NCI-H82 (cell line): ENCODE measurements at regions not wholly inside any gene's neighbourhood (a gene's known extent, or its start where the extent isn't known, plus 50 kb on each side); places are given as distances from the start of the nearest gene placed in this dataset.
"Not testable (repeated sequence)": the region's sequence is repeated elsewhere in the genome, so short reads cannot be mapped to it uniquely, and the experiment has no call there.

Experiments
- DNase-seq: peaks from one replicate; lab custom pipeline; 2025; lab: John Stamatoyannopoulos, UW

DNA sequence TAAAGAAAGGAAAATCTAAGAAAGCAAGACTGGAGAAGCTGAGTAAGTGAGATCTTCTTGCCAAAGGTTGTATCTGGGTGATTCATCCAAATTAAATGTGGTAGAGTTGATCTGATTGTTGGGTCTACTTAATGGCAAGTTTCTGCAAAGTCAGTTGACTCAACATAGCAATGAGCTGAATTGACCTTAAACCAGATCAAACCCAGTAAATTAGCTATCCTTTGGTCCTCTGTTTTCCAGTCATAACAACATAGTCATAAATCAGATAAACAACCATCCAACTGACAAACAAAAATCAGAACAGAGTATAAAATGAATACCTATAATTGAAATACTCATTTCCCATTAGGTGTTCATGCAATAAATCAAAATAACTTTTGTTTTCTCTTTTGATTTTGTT, 142.6 kb upstream of the CFAP20DC start:
- no peak for DNase-seq

DNA sequence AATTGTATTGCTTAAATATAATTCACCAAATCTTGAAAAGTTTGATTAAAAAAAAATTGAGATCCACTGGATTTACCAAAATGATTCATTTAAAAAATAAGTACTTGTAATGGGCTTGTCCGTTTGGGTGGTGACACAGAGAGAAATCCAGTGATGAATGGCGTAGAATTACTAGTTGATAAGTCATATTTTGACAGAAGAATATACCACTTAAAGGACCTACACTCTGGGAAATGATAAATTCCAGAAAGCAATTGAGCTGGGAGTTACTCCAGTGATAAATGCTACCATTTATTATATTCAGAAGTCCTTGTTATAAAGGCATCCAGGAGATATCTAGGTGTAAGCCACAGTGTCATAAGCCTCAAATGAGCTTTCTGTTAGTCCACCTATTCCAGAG, 141.8 kb upstream of the CFAP20DC start:
- DNase-seq = no peak

DNA sequence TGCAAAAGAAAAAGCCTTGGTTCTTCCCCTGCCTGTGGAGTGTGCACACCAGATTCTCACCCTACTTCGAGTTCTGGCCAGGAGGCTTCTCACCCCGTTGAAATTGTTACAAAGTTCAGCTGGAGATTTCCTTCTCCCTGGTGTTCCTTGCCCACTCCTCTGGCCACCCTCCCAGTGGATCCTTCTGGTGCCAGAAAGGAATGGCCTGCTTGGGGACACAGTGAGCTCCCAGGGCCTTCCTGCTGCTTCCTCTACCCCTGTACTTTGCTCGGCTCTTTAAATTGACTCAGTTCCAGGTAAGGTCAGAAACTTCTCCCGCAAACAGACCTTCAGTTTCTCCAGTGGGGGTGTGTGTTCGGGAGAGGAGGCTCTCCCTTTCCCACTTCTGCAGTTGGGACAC, 140.1 kb upstream of the CFAP20DC start:
- DNase-seq = no peak

DNA sequence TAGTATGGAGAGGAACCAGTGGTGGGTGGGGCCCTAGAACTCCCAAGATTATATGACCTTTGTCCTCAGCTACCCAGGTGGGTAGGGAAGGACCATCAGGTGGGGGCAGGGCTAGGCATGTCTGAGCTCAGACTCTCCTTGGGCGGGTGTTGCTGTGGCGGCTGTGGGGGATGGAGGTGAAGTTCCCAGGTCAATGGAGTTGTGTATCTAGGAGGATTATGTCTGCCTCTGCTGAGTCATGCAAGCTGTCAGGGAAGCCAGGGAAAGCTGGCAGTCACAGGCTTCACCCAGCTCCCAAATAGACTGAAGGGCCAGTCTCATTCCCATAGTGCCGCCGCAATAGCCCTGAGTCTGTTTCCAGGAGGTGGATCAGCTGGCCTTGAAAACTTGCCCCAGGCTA, 139.7 kb upstream of the CFAP20DC start:
- DNase-seq = peak; percentile 79

DNA sequence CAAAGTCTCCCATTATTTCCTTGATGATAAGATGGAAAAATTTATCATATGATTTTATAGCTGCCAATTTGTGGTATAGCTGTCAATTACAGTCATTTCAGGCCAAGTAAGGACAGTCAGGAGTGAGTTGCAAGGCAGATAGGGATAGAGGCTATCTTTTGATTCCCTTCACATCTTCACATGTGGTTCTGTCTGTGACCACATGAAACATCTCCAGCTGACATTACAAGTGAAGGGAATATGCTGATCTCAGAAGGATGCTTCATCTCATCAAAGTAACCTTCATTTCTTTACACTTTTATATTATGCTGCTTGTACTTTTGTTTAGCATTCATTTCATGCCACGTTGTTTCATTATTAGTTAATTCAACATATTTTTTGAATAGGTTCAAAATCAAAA, 136.9 kb upstream of the CFAP20DC start:
- DNase-seq = no peak

DNA sequence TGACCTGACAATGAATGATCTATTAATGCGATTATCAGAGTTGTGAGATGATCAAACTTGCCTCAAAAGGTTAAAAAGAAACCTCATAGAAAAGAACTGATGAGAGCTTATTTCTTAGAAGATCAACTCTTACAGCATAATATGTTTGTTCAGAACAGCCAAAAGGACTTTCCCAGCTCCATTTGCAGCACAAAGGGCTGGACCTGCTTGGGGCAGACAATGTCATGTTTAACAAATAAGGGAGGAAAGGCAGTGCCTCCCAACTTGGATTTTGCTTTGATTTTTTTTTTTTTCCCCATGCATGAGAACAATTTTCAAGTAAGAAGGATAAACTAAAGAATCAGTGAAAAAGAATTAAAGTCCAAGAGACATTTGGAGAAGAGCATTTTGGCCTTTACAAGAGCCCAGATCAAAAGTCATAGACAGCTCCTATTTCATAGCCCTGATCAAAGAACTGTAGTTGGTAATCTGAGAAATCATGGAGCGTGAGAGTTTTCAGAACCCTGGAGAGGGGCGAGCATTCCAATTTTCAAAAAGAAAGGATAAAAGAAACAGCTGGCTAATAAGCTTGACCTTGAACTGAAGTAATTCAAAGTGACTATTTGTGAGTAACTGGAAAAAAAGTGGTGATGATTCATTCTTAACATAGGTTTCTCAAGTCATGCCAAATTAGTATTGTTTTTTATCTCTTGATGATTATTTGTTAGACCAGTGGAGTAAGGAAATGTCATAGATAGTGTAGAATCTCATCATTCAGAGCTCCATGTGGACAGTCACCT, 136.0 kb upstream of the CFAP20DC start:
- no peak for DNase-seq

DNA sequence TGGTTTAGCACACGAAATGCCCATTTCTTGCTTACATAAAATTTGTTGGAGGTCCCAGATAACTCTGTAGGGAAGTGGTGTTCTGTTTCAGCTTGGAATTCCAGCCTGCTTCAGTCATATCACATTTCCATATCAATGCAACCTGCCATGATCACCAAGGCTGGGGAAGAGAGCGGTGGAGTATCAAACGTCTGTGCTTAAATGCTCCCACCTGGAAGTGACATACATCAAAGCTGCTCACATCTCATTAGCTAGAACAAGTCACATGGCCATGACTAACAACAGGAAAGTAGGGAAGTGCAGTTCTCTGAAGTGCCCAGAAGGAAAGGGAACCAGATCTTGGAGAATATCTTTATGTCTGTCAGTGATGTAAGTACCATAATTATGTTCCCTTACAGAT, 130.2 kb upstream of the CFAP20DC start:
- no peak for DNase-seq

DNA sequence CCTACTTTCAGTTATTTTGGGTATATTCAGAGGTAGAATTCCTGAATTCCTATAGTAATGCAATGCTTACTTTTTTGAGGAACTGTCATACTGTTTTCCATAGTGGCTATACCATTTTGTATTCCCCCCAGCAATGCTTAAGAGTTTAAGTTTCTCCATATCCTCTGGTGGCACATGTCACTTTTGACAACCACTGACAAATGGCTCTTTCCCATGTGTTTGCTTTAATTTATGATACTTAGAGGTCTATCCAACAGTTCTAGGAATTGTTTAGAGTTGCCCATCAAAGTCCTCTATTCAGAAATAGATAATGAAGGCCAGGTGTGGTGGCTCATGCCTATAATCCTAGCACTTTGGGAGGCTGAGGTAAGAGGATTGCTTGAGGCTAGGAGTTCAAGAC, 128.9 kb upstream of the CFAP20DC start:
- no peak for DNase-seq

DNA sequence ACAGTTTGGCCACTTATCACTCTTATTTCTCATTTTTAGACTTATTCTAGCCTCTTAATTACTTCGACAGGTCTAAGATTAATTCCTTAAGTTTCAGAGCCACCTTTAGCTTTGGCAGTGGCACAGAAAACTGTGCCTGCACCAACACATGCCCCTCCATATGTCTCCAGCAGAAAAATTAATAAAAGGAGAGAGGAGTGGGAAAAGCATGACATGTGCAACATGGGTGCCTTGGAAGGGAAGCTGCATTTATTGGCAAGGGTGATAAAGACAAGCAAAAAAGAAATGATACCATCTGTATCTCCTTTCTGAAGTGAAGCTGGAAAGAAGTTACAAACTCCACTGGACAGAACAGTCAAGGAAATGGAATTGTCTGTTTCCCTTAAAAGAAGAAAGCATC, 121.7 kb upstream of the CFAP20DC start:
- DNase-seq = no peak

DNA sequence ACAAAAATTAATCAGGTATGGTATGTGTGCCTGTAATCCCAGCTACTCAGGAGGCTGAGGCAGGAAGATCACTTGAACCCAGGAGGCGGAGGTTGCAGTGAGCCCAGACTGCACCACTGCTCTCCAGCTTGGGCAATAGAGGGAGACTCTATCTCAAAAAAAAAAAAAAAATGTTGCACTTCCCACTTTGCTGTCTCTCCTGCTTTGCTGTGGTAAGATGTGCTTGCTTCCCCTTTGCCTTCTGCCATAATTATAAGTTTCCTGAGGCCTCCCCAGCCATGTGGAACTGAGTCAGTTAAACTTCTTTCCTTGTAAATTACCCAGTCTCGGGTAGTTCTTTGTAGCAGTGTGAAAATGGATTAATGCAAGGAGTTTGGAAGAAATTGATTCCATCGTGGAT, 120.3 kb upstream of the CFAP20DC start:
- DNase-seq = not testable (repeated sequence)

DNA sequence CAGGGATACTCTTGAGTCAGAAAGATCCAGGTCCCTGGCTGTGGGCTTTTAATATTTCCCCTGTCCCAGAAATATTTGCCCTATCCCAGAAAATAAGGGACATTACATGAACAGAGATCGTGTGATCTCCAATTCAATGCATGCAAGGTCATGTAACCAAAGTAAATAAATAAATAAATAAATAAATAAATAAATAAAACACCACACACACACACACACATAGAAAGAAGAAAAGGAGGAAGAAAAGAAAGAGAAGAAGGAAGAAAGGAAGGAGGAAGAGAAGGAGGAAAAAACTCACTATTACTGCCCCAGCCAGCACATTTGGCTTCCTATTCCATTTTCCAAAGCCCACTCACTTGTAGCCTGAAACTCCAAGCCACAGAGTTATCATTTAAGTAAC, 117.9 kb upstream of the CFAP20DC start:
- DNase-seq = no peak

DNA sequence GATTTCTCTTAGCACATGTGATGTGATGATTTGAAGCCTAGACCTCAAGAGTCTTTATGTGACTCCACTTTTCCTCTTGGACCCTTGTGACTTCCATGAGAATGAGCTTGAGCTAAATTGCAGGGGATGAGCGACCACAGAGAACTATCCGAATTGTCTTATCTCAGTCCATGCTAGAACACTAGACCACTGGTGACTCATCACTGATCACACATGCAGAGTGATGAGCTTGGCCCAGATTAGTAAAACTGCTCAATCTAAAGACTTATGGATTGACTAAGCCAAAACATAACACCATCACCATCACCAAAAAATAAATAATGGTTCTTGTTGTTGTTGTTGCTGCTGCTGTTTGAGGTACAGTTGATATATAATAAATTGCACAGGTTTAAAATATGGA, 114.1 kb upstream of the CFAP20DC start:
- DNase-seq = no peak

DNA sequence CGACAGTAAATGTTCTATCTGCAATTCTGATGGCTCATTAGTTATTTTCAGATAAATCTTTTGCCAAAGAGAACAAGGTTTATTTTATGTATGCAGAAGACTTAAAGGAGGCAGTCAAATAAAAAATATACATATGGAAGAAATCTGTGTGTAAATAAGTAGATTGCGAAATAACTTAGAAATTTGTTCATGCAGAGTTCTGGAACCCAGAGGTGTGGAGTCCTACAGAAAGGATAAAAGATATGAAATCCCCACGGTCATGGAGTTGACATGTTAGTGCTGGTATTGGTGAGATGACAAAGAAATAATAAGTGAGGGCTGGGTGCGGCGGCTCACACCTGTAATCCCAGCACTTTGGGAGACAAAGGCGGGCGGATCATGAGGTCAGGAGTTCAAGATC, 111.2 kb upstream of the CFAP20DC start:
- DNase-seq = no peak

DNA sequence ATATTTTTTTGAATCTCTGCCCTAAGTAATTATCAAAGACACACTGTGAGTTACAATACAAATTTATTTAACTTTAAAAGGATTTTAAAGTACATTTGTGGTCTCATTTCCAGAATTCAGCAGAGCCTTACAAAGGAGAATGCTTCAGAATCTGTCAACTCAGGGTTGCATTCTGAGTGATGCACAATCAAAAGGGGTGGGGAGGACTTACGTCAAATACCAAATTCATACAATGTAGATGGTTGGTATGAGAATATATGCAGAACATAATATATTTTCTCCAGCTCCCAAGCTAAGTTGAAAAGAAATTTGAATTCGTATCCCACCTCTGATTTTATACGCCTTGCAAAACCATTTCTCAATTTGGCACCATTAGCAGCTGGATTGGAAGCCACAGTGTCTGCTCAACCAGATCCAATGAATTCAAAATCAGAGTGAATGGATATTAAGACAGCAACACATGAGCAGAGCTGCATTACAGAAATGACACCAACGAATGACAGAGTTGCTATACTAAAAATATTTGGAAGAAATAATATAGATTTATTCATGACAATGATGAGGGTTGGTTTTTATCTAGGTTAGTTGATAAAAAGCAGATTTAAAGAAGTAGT, 110.4 kb upstream of the CFAP20DC start:
- DNase-seq = no peak

DNA sequence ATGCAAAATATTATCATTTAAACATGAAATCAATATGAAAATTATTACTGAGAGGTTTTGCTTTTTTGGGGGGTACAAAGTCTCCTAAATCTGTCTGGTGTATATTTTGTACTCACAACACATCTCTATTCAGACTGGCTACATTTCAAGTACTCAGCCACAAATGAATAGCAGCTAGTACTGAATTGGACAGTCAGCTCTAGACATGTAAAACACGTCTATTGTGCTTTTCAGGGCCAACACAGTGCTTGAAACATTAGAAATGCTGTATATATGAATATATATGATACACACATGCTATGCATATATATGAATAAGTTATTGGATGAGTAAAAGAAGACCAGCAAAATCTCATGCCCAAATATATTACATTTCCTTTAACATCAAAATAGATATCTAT, 103.8 kb upstream of the CFAP20DC start:
- no peak for DNase-seq

DNA sequence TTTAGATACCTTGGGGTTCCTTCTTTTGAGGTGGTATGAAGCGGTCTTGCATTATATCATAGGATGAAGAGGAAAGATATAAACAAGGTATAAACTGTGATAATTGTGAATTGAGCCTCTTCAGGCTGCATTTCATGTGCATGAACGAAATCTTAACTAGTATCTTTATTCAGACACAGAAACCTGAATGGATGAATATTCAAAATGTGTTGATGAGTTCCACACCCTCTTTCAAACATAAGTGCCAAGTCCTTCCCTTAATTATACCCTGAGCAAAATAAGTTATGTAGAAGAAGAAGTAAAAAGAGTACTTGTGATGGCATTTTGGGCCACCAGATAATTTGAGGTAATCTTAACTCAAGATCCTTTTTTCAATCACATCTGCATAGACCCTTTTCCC, 103.1 kb upstream of the CFAP20DC start:
- DNase-seq = no peak

DNA sequence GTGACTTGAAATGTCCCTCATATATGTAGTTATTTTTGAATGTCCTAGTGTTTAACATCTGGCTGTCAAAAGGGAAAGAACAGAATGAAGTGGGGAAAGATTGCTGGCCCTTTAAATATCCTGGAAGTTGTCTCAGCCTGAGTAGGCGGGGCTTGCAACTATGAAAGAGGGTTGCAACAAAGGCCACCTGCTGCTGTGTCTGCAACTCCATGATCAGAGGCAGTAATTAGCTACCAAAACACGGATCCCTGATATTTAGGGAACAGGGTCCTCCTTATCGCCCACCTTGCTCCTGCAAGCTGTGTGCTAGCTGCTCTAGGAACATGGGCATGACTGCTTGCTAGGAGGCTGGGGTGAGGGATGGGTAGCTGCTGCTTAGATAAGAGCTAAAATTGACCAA, 100.2 kb upstream of the CFAP20DC start:
- DNase-seq = no peak

DNA sequence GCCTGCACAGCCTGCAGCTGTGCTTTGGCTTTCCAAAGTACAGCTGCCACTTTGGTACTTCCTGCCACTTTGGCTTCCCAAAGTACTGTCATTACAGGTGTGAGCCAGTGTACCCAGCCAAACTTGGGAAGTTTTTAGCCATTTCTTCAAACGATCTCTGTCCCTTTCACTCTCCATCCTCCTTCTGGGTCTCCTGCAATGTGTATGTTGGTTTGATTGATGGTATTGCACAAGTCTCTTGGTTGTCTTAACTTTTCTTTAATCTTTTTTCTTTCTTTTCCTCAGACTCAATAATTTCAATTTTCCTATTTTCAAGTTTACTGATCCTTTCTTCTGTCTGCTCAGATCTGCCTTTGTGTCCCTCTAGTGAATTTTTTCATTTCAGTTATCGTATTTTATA, 99.3 kb upstream of the CFAP20DC start:
- no peak for DNase-seq

DNA sequence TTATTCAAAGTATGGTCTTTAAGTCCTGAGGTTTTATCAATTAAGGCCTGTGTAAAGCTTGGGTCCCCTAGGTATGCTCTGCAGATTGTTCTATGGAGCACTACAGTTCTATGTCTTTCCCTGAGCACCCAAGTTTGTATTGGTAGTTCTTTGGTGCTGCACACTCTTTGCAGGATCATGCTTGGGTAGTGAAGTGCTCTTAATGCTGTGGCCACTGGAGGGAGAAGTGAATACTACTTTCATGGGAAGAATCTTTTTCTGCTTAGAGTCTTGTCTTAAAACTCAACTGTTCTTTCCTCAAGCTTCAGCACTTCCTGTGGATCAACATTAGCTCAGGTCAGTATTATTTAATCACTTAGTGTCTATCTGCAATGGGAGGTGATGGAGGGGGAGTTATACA, 93.6 kb upstream of the CFAP20DC start:
- DNase-seq = peak; percentile 2

DNA sequence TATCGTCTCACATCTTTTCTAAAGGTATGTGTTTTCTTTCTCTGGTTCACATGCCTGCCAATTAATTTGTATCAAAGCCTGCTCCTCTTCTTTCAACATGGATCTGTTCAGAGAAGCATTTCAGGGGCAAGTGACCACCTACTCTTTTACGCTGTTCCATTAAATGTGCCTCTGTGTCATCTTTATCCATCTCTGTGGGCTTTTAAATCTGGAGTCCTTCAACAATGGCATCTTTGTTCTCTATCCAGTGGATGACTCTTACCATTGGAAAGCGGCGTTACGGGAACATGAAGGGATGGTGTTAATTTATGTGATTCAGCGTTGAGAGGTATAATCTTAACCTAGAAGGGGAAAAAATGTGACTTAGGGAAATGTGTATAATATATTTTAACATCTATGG, 92.7 kb upstream of the CFAP20DC start:
- no peak for DNase-seq

DNA sequence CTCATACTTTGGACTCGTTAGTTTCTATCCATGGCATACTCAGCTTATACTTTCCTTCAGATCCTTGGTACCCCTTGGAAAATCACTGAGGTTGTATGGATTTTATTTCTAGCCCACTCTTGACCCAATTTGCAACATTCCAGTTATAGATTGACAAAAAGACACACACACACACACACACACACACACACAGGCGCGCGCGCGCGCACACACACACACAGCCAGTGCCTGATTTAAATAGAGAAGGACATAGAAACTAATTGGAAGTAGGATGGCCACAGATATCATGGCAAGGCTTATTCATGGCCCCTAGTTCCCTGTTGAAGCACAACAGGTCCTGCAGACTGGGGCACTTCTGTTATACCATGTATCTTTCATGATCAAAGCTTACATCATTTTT, 89.1 kb upstream of the CFAP20DC start:
- no peak for DNase-seq

DNA sequence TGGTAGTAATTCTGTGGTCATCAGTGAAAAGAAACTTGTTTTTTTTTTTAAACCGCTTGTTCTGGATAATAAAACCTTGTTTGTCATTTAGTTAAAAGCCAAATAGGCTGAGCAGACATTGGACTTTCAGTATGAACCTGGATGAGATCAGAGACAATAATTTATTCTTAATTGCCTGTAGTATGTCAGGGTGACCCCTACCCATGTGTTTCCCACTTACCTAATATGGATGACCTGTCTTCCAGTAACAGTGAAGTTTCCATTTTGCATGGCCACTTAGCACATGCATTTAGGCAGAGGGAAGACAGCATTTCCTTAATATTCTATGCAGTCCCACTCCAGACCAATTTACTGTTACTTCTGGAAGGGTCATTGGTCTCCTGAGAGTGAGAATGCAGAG, 87.6 kb upstream of the CFAP20DC start:
- DNase-seq = no peak

DNA sequence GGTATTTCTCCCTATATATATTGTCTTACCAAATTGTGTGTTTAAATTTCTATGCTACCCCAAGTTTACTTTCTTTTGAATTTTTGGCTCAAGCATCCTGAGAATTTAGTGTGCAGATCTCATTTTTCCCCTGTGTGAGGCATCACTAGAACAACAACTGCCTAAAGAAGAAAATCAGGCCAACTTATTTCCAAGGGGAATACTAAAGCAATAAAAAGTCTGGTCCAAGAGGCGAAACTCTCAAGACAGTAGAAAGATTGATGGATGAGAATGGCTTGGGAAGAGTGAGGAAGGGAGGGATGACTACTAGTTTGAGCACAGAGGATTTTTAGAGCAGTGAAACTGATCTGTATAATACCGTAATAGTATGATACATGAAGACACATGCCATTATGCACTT, 86.3 kb upstream of the CFAP20DC start:
- no peak for DNase-seq

DNA sequence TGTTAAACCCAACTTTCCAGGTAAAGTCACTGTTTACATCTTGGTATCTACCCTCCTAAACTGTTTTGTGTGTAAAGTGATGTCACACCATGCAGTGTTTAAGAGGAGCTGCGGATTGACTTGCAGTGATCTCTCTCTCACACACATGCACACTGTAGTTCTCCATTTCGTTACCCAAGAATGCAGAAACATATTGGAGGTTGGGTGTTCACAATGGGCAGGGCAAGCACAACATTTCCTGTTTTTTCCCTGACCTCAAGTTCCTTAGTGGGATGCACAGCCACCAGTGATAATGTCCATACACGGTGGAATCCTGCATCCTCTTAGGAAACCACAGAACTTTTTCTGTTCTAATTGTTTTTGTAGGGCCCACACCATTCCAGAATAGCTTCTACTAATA, 85.3 kb upstream of the CFAP20DC start:
- DNase-seq = no peak
